ENCODE measurements at regions not wholly inside any gene's neighbourhood (a gene's known extent, or its start where the extent isn't known, plus 50 kb on each side); places are given as distances from the start of the nearest gene placed in this dataset.
"Not testable (repeated sequence)": the region's sequence is repeated elsewhere in the genome, so short reads cannot be mapped to it uniquely, and the experiment has no call there.

DNA sequence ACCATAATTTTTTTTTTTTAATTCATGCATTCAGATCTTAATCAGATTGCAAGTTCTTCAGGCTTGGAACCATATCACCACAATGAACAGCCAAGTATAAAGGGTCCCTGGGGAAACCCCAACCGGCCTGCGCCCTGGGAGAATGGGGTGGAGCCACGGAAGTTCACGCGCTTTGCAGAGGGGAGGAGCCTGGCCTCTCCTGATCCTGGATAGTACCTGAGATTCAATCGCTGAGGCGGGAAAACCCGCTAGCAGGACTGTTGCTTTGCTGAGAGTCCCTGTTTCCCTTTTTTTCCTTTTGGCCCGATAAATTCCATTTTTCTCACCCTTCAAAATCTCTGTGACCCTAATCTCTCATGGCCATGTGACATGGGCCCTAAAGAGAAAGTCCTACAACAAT is 385.1 kb downstream of the IRS2 start:
- H3K27ac ChIP-seq, result no peak overlapping the region
- TF ChIP-seq, protein P1, sequence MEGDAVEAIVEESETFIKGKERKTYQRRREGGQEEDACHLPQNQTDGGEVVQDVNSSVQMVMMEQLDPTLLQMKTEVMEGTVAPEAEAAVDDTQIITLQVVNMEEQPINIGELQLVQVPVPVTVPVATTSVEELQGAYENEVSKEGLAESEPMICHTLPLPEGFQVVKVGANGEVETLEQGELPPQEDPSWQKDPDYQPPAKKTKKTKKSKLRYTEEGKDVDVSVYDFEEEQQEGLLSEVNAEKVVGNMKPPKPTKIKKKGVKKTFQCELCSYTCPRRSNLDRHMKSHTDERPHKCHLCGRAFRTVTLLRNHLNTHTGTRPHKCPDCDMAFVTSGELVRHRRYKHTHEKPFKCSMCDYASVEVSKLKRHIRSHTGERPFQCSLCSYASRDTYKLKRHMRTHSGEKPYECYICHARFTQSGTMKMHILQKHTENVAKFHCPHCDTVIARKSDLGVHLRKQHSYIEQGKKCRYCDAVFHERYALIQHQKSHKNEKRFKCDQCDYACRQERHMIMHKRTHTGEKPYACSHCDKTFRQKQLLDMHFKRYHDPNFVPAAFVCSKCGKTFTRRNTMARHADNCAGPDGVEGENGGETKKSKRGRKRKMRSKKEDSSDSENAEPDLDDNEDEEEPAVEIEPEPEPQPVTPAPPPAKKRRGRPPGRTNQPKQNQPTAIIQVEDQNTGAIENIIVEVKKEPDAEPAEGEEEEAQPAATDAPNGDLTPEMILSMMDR (conservative IDR thresholded peaks at IDR 0.05), result no peak

DNA sequence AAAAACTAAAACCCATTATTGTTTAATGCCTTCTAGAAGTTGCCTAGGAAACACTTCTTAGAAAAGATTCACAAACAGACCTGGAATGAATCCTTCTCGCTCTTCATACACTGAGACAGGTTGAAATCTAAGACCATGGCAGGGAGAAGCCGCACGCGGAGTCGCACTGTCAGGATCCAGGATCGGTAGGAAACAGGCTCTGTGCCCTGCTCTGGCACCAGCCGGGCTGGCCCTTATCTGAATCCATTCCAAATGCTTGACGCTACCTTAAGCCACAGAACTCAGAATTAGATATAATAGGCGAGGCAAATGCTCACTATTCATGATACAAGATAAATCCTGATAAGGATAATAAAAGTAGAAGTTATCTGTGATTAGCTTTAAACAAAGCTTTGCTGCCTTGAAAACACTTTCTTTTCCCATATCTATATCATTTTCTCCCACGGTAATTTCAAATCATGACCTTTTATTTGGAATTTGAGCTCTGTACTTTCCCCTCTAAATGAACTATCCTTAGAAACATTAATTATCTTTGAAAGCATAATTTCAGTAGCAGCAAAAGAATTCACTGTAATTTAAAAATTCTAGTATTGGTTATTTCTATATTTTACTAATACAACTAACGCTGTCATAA is 385.6 kb downstream of the IRS2 start:
- TF ChIP-seq, protein P1 (conservative IDR thresholded peaks at IDR 0.05), result no peak
- H3K27ac ChIP-seq, result no peak overlapping the region

DNA sequence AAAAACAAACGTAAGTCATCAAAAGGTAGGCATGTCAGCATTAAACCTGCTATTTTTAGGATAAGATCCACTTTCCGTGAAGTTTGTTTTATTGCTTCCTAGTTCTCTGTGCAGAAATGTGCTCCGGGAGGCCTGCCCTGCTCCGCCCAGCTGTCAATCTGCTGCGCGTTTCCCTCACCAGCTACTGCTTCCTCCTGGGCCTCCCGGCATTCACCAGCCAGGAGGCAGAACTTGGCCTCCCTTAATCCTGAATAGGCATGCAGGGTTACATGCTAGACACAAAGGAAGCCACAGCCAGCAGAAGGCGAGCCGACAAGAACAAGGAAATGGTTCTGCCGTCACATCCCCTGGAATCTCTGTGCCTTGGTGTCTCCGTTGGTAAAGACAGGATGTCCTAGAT is 386.2 kb downstream of the IRS2 start:
- no peak overlapping the region for H3K27ac ChIP-seq
- TF ChIP-seq, protein P1 (conservative IDR thresholded peaks at IDR 0.05), result no peak

DNA sequence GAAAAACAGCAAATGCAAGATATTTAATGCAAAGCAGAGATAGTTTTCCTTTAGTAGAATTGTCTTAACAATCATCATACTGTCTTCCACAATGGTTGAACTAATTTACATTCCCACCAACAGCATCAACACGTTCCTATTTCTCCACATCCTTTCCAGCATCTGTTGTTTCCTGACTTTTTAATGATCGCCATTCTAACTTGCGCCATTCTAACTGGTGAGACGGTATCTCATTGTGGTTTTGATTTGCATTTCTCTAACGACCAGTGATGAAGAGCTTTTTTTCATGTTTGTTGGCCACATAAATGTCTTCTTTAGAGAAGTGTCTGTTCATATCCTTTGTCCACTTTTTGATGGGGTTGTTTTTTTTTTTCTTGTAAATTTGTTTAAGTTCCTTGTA is 388.3 kb downstream of the IRS2 start:
- not testable (repeated sequence) for H3K27ac ChIP-seq

DNA sequence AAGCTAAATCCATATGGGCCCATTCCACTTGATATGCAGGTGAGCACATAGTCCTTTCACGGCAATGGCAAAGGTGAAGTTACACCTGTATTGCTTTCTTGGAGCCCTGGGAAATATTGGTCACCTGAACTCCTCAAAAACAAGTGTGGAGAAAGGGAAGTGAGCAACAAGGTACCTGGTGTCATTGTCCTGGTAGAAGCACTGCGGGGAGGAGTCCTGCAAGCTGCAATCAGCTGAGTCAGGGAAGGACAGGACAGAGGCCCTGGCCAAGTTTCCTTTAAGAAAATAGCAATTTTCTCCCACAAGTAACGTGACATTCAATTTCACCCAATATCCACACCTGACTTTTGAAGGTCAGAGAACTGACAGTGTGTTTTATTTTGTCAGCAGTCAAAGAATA is 389.1 kb downstream of the IRS2 start:
- no peak overlapping the region for H3K27ac ChIP-seq
- TF ChIP-seq, protein P1 (conservative IDR thresholded peaks at IDR 0.05), result no peak

DNA sequence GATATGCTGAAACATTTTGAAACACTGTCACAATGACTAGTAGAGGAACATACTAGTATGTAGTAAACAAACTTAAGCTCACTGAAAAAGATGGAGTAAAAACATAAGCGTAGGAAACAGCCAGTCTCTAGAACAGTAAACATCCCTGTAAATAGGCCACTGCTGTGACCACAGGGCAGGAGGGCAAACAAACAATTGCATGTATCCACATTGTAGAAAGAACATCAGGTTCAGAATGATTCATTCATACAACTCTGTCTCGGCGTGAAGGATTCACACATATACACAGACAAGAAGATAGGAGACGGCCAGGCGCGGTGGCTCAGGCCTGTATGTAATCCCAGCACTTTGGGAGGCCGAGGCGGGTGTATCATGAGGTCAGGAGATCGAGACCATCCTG is 390.1 kb downstream of the IRS2 start:
- H3K27ac ChIP-seq, result peak overlapping the region; percentile 11
- TF ChIP-seq, protein P1 (conservative IDR thresholded peaks at IDR 0.05), result no peak

DNA sequence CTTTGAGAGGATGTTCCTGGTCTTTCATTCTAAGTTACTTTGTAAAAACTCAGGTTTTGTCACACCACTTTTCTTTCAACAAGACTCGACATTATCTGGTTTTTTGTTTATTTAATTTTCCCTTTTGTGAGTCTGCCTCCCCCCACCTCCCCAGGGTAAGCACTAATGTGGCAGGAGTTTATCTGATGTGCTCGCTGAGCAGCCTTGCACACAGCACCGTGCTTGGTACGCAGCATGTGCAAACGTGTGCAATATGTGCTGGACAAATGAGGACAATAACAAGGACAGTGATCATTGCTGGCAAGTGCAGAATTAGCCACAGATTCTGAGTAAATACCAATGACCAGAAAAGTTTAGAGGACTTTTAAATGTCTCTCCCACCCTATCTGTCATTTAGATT is 391.4 kb downstream of the IRS2 start:
- TF ChIP-seq, protein P1 (conservative IDR thresholded peaks at IDR 0.05), result no peak
- no peak overlapping the region for H3K27ac ChIP-seq

DNA sequence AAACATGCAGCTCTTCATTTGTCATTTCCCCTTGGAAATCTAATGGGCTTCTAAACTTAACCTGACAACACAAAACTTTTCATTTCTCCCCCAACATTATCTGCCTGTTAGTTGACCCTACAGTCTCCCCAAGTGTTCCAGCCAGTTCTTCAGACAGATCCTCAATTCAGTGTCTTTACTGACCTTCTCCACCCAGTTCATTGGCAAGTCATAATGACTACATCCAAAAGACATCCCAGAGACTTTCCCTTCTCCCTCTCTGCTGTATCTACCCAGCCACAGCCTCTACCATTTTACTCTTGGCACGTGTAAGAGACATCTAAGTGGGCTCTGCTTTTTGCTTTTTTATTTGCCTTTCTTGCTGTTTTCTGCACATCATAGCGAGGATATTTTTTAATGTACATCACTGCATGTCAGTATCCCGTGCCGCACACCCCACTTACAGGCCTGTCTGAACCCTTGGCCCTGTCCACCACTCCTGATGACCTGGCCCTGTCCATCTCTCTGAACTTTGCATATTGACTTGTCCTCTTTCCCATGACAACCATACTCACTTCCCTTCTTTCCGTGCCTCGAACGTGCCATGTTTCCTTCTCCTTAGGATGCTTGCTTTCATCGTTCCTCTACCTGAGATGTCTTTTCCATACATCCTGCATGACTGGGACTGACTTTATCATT is 391.9 kb downstream of the IRS2 start:
- no peak overlapping the region for H3K27ac ChIP-seq
- TF ChIP-seq, protein P1 (conservative IDR thresholded peaks at IDR 0.05), result no peak
